ENCODE measurements at regions not wholly inside any gene's neighbourhood (a gene's known extent, or its start where the extent isn't known, plus 50 kb on each side); places are given as distances from the start of the nearest gene placed in this dataset.

- TF ChIP-seq CTCF (IDR thresholded peaks at IDR 0.05) = no peak
- TF ChIP-seq POLR2AphosphoS5 (IDR thresholded peaks at IDR 0.05; ENCODE audit: insufficient read depth in 1 of 2, low read depth in 1 of 2) = peak in 1 of 2 donors; percentile 32
Measured at GRCh38 chr3:14000556-14000955, 120.7 kb upstream of the WNT7A start.
